GM23338 (cell line): ENCODE measurements at regions not wholly inside any gene's neighbourhood (a gene's known extent, or its start where the extent isn't known, plus 50 kb on each side); places are given as distances from the start of the nearest gene placed in this dataset.

Experiments
- ATAC-seq: fragments of 200-7000 bp; cut with Tn5 transposase; 3 replicates; pipeline ENCODE4 v1.9.1; 2020
- DNase-seq: peaks from one replicate; pipeline ENCODE4 v3.0.0-alpha.2; 2015; ENCODE audit warnings: low spot score
- H2AFZ ChIP-seq: fragments of 200-600 bp; sonication (generic); 2 replicates; pipeline ENCODE4 v1.8.0; 2016; ENCODE audit warnings: antibody characterized with exemption, mild to moderate bottlenecking, moderate library complexity
- H3F3A ChIP-seq: fragments of 200-600 bp; sonication (generic); replicated peaks from 2 replicates; pipeline ENCODE4 v1.8.0; 2017; ENCODE audit warnings: antibody characterized with exemption, mixed run types, low read depth
- H3K27ac ChIP-seq: fragments of 200-600 bp; sonication (generic); 2 replicates; pipeline ENCODE4 v1.6.1; 2016; ENCODE audit warnings: low read depth
- H3K27me3 ChIP-seq: fragments of 200-600 bp; sonication (generic); 2 replicates; pipeline ENCODE4 v1.8.0; 2016; ENCODE audit warnings: mild to moderate bottlenecking, mixed run types, moderate library complexity; ENCODE audit not compliant: insufficient read depth
- H3K36me3 ChIP-seq: fragments of 200-600 bp; sonication (generic); 2 replicates; pipeline ENCODE4 v1.8.0; 2016; ENCODE audit warnings: mild to moderate bottlenecking; ENCODE audit not compliant: insufficient read depth
- H3K4me1 ChIP-seq: fragments of 200-600 bp; sonication (generic); 2 replicates; pipeline ENCODE4 v1.8.0; 2016; ENCODE audit warnings: mild to moderate bottlenecking, moderate library complexity; ENCODE audit not compliant: insufficient read depth
- H3K4me2 ChIP-seq: fragments of 200-600 bp; sonication (generic); 2 replicates; pipeline ENCODE4 v1.7.1; 2017; ENCODE audit warnings: mixed run types
- H3K4me3 ChIP-seq: fragments of 200-600 bp; sonication (generic); 2 replicates; pipeline ENCODE4 v1.6.1; 2016; ENCODE audit warnings: mixed run types
- H3K79me2 ChIP-seq: fragments of 200-600 bp; sonication (generic); replicated peaks from 2 replicates; pipeline ENCODE4 v1.8.0; 2017; ENCODE audit warnings: mild to moderate bottlenecking; ENCODE audit not compliant: insufficient read depth
- H3K9me2 ChIP-seq: fragments of 200-600 bp; sonication (generic); 2 replicates; pipeline ENCODE4 v1.8.0; 2017; ENCODE audit not compliant: insufficient read depth
- H4K20me1 ChIP-seq: fragments of 200-600 bp; sonication (generic); replicated peaks from 2 replicates; pipeline ENCODE4 v1.8.0; 2017; ENCODE audit warnings: mild to moderate bottlenecking; ENCODE audit not compliant: insufficient read depth
- H3K27ac Mint-ChIP-seq: 2 replicates; pipeline ENCODE4 v1.8.0; 2020; ENCODE audit warnings: inconsistent platforms, mild to moderate bottlenecking, moderate library complexity, mixed read lengths
- H3K27me3 Mint-ChIP-seq: 3 replicates; pipeline ENCODE4 v1.8.0; 2022; ENCODE audit warnings: low read depth, mild to moderate bottlenecking, moderate library complexity, mixed read lengths, inconsistent platforms; ENCODE audit not compliant: insufficient read depth, poor library complexity
- H3K36me3 Mint-ChIP-seq: 3 replicates; pipeline ENCODE4 v1.8.0; 2021; ENCODE audit warnings: low read depth, mild to moderate bottlenecking, inconsistent platforms, moderate library complexity, mixed read lengths
- H3K4me1 Mint-ChIP-seq: 3 replicates; pipeline ENCODE4 v1.8.0; 2020; ENCODE audit warnings: mild to moderate bottlenecking, inconsistent platforms, mixed read lengths
- H3K4me3 Mint-ChIP-seq: 3 replicates; pipeline ENCODE4 v1.8.0; 2021; ENCODE audit warnings: moderate library complexity, mild to moderate bottlenecking, inconsistent platforms, mixed read lengths
- H3K9me3 Mint-ChIP-seq: 3 replicates; pipeline ENCODE4 v1.8.0; 2020; ENCODE audit warnings: moderate library complexity, mild to moderate bottlenecking, inconsistent platforms, mixed read lengths
- CREB1 ChIP-seq: fragments of 250-450 bp; sonication (Bioruptor Pico); IDR thresholded peaks from 2 replicates; pipeline ENCODE4 v1.5.0; 2020; ENCODE audit warnings: low read depth, mild to moderate bottlenecking, moderate library complexity
- CTCF ChIP-seq, 2 experiments: fragments of 200-600 bp in 1 of 2; sonication (generic) in 1 of 2; conservative IDR thresholded peaks; 2 replicates each; pipeline versions ENCODE4 v1.5.1 to v1.6.1; 2016 to 2017; ENCODE audit warnings: antibody characterized with exemption in 2 of 2, low read depth in 2 of 2, mild to moderate bottlenecking in 2 of 2, moderate library complexity in 1 of 2
- ETS1 ChIP-seq: IDR thresholded peaks from 2 replicates; pipeline ENCODE4 v1.6.1; 2016; ENCODE audit warnings: antibody characterized with exemption
- EZH2 ChIP-seq: fragments of 200-600 bp; sonication (generic); IDR thresholded peaks from one replicate; pipeline ENCODE4 v1.8.0; 2017; ENCODE audit warnings: antibody characterized with exemption, mild to moderate bottlenecking, low read depth; ENCODE audit not compliant: unreplicated experiment
- EZH2phosphoT487 ChIP-seq: fragments of 200-600 bp; sonication (generic); IDR thresholded peaks from one replicate; pipeline ENCODE4 v1.8.1; 2018; ENCODE audit warnings: antibody characterized with exemption; ENCODE audit not compliant: unreplicated experiment
- JUNB ChIP-seq: IDR thresholded peaks from one replicate; pipeline ENCODE4 v1.6.1; 2016; ENCODE audit warnings: antibody characterized with exemption; ENCODE audit not compliant: unreplicated experiment
- NANOG ChIP-seq: IDR thresholded peaks from 2 replicates; pipeline ENCODE4 v1.6.1; 2016; ENCODE audit warnings: antibody characterized with exemption, borderline replicate concordance
- POLR2AphosphoS5 ChIP-seq: IDR thresholded peaks from 2 replicates; pipeline ENCODE4 v1.6.1; 2016; ENCODE audit warnings: antibody characterized with exemption, low read depth
- REST ChIP-seq: IDR thresholded peaks from one replicate; pipeline ENCODE4 v1.6.1; 2018; ENCODE audit warnings: antibody characterized with exemption; ENCODE audit not compliant: unreplicated experiment
- STAT1 ChIP-seq: IDR thresholded peaks from one replicate; pipeline ENCODE4 v1.6.1; 2016; ENCODE audit warnings: antibody characterized with exemption; ENCODE audit not compliant: unreplicated experiment
- ZNF114 ChIP-seq: fragments of 250-450 bp; sonication (Bioruptor Pico); IDR thresholded peaks from 2 replicates; pipeline ENCODE4 v1.5.0; 2020; ENCODE audit warnings: mild to moderate bottlenecking, moderate library complexity
- ZNF331 ChIP-seq: fragments of 250-450 bp; sonication (Bioruptor Pico); IDR thresholded peaks from 2 replicates; pipeline ENCODE4 v1.5.0; 2020; ENCODE audit warnings: low read depth, mild to moderate bottlenecking, moderate library complexity
- ZNF462 ChIP-seq: fragments of 250-450 bp; sonication (Bioruptor Pico); IDR thresholded peaks from 2 replicates; pipeline ENCODE4 v1.5.0; 2020; ENCODE audit warnings: mild to moderate bottlenecking, moderate library complexity

GRCh38 chr2:7785700-7786099 lies 868.5 kb downstream of the RNF144A start:
- H3K27me3 Mint-ChIP-seq = peaks cover 2% of the 10 kb centered on the region
- Histone ChIP-seq H3K4me1 (no peaks in the 10 kb centered on the region), H3K4me3 (no peak overlapping the region), H3K27me3 (no peaks in the 10 kb centered on the region), H4K20me1 (no peaks in the 10 kb centered on the region), H3F3A (no peaks in the 10 kb centered on the region), H3K36me3 (no peaks in the 10 kb centered on the region), H3K9me2 (peaks cover 8% of the 10 kb centered on the region; the same call in 1 of the 2 replicates), H3K79me2 (no peaks in the 10 kb centered on the region), H2AFZ (peak overlapping the region; percentile 80; the same call in 1 of the 2 replicates), H3K27ac (no peak overlapping the region), H3K4me2 (no peak overlapping the region)
- no peak overlapping the region for H3K27ac Mint-ChIP-seq
- ATAC-seq (no peak), DNase-seq (no peak)
- no peaks in the 10 kb centered on the region; the same call in 2 of the 3 replicates for H3K4me1 Mint-ChIP-seq
- TF ChIP-seq CREB1 (CRISPR knock-in tag) = no peak
- no peak for TF ChIP-seq EZH2phosphoT487
- TF ChIP-seq POLR2AphosphoS5 = no peak
- no peak for TF ChIP-seq EZH2
- no peak for TF ChIP-seq ZNF114 (CRISPR knock-in tag)
- TF ChIP-seq STAT1 = no peak
- no peak for TF ChIP-seq REST
- no peak for TF ChIP-seq NANOG
- no peak for TF ChIP-seq JUNB
- no peak for TF ChIP-seq CTCF (conservative IDR thresholded peaks at IDR 0.05; ENCODE audit: low read depth in 2 of 2)
- TF ChIP-seq ETS1 = no peak
- TF ChIP-seq ZNF331 = no peak
- TF ChIP-seq ZNF462 (CRISPR knock-in tag) = no peak
- no peaks in the 10 kb centered on the region; the same call in 2 of the 3 replicates for H3K36me3 Mint-ChIP-seq
- H3K9me3 Mint-ChIP-seq = no peaks in the 10 kb centered on the region; the same call in 2 of the 3 replicates
- H3K4me3 Mint-ChIP-seq = no peak overlapping the region
